GM21717 (cell line): ENCODE measurements at regions not wholly inside any gene's neighbourhood (a gene's known extent, or its start where the extent isn't known, plus 50 kb on each side); places are given as distances from the start of the nearest gene placed in this dataset.
"Not testable (repeated sequence)": the region's sequence is repeated elsewhere in the genome, so short reads cannot be mapped to it uniquely, and the experiment has no call there.

ENCODE experiments used
- ATAC-seq: cut with Tn5 transposase; IDR thresholded peaks from one replicate; pipeline ENCODE4 v1.9.1; 2021; ENCODE audit warnings: mild to moderate bottlenecking, moderate library complexity; ENCODE audit not compliant: unreplicated experiment

DNA sequence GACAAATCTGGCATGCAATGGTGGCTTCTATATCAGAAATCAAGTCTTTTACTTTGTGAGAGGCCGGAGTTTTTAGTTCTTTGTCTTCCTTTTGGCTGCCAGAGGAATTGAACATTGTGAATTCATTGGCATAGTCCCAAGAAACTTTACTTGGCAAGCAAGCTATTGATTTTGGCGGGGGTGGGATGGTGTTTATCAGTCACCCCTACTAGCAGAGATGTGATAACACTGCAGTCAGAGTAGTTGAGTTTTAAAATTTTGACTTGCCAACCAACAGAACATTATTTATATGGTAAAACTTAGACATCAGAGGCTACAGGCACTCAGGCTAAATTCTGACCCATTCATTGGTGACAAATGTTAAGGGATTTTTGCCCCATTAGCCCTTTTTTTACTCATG, 129.7 kb downstream of the FAM72C start:
- ATAC-seq: not testable (repeated sequence)

DNA sequence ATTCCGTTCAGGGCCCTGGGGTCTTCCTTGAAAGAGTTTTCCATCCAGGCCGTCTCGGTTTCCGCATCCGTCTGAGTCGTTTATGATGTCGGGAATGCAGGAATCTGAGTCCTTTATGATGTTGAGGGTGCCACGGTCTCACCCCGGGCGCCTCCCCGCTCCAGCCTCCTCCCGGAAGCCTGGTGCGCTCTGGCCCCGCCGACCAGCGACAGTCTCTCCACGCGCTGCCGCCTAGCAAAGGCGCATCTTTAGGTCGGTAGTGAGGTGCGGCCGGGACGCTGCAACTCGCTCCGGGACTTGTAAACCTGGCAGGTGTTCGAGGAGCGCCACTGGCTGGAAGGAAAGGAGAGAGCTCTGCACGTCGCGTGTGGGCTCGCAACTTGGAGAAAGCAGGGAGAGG, 132.6 kb downstream of the FAM72C start:
- not testable (repeated sequence) for ATAC-seq

DNA sequence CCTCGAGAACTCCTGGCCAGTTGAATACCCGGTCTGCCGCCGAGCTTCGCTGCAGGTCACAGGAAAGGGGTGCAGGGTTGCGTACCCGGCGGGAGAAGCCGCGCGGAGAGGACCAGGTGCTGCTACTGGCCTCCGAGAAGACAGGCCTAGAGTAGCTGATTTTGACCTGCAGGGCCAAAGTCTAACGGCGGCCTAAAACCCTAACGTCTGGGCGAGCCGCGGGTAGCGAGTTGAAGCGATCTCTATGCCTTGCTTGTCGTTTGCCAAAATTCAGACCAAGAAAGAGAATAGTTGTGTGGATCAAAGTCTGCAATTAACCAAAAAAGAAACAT, 133.2 kb downstream of the FAM72C start:
- not testable (repeated sequence) for ATAC-seq

DNA sequence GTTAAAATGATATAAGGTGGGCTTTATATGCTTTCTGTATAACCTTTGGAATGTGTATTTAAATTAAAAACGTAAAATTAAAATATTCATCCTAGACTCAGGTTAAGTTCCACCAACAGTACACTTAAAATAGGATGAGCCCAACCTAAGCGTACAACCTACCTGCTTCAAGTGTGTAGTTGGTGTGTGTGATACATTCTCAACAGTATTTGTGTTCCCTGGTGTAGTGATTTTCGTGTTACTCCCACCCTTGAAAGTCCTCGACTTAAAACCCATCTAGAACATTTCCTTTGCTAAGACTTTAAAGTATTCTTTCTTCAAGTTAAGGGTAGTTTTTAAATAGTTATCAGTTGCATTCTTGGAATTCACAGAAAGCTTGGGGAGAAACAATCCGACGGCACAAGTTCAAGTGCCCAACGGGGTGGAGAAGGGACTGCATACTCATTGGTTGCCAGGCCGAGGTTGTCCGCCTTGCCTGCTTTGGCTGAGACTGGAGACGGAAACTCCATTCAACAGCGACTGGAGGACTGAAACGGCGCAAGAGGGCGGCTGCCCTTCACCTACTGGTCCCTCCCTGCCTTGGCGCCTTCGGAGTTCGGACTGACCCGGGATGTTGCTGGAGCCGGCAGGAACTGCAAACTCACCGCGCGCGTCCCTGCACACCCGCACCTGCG, 133.7 kb downstream of the FAM72C start:
- not testable (repeated sequence) for ATAC-seq

DNA sequence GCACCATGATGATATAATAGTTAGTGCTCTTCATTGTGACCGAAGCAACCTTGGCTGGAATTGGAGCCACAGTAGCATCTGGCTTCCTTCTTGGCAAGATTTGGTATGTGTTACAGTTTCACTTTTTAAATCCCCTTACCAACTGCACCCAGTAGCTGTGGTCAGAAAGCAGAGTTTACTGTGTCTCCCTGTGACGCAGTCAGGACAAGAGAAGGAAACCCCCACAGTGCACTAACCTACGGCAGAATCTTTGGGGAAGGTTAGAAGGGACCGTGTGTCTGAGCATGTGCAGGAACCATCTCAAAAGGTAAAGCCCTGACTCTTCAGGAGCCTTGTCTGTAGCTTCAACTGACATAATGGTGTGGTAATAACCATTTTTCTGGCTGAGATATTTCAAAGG, 138.4 kb downstream of the FAM72C start:
- not testable (repeated sequence) for ATAC-seq

DNA sequence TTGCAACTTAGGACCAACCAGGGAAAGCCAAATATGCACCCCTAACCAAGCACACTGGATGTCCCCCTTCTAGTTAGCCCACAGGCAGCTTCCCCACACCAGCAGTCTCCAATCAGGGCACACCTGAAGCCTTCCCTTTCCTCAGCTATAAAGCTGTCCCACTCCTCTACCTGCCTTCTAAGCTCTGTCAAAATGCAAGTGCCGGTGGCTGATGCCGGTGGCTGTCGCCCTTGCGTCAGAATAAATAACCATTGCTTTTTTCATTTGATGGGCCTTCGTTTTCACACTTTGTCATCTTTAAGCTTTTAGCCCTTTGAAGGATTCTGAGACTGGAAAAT, 139.4 kb downstream of the FAM72C start:
- ATAC-seq: not testable (repeated sequence)

DNA sequence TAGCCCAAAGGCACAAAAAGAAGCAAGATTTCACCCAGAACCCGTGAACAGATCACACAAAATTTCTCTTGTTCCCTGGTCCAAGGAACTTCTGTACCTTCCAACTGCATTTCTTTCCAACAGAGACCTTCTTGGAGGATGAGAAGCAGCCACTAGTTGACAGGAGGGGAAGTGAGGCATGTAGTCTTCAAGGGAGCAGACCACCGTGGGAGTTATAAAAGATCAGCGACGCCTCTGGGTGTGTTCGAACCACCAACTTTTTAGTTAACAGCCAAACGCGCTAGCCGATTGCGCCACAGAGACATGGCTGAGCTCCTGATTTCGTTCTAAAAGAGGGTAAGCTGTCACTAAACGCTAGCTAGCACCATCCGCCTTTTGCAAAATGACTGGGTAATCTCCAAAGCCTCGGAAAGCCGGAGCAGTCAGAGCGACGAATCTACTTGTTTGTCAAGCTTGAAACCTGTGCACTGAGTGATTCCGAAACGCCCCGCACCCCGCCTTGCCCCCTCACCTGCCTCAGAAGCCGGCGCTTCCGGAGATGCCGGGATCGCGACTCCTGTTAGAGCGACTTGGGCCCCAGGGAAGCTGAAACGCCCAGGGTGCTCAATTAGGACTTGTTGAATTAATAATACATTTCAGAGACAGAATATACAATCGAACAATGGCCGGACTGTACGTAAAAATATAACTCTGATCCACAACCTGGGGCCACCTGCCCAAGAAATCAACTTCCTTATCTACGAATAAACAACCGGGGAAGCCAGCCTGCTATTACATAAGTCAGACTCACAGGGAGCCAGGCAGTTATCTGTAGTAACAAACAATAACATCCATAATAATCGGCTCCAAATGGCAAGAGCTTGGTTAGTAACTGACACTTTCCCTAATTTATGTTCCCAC, 140.1 kb downstream of the FAM72C start:
- not testable (repeated sequence) for ATAC-seq

DNA sequence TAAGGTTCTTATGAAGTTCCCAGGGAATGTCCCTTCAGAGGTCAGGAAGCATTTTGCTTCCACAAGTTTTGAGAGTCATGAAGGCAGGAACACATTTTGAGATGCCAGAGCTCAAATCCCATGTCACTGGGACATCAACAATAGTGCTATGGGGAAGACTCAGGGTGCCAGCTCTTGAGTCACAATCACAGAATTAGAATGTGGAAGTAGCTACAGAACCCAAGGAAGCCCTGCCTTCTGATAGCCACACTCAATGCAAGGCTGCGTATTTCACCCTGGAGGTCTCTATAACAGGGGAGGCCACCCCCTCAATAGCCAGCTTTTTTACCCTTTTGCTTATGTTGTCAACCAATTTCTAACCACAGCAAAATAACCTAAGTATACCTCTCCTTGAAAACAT, 145.6 kb downstream of the FAM72C start:
- not testable (repeated sequence) for ATAC-seq

DNA sequence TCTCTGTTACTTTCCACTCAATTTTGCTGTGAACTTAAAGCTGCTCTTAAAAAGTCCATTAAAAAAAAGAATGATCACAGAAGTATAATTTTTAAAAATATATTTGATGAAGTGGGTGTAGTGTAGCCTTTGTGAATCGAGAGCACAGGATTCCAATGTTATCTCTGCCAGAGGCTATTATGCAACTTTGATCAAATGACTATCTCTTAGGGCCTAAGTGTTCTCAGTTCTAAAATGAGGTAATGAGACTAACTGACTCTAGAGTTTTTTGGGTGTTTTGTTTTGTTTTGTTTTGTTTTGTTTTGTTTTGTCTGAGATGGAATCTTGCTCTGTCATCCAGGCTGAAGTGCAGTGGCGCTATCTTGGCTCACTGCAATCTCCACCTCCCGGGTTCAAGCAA, 147.5 kb downstream of the FAM72C start:
- not testable (repeated sequence) for ATAC-seq

DNA sequence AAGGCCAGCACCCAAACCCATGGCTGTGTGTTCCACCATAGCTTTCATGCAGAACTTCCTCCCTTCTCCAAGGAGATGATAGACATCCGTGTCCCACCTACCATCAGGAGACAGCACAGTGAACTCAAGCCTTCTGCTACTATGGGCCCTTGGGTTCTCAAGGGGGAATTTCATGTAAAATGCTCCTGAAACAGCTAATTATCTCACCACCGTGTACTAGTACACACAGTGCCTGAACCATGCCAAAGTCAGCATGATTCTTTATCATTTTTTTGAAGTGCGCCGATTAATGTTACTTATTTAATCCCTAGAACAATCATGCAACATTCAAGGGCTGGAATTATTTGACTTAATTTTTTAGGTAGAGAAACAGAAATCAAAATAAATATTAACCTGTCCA, 151.7 kb downstream of the FAM72C start:
- not testable (repeated sequence) for ATAC-seq

DNA sequence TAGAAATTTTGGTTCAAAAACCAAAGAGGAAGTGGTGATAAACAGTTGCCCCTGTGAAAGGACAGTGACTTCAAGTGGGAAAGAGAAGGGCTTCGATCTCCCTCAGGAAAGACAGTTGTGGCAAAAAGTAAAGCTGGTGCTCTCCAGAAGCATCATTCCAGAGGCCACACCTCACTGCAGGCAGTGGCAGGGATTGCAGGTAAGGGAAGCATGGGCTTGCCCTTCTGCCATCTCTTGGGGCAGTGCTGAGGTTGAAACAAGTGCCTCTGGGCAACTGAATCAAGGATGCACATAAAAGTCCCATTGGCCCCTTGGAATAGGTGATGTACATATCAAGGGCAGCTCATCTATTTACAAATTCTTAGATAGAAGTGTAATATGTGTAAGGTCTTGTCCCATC, 155.4 kb downstream of the FAM72C start:
- ATAC-seq: not testable (repeated sequence)

DNA sequence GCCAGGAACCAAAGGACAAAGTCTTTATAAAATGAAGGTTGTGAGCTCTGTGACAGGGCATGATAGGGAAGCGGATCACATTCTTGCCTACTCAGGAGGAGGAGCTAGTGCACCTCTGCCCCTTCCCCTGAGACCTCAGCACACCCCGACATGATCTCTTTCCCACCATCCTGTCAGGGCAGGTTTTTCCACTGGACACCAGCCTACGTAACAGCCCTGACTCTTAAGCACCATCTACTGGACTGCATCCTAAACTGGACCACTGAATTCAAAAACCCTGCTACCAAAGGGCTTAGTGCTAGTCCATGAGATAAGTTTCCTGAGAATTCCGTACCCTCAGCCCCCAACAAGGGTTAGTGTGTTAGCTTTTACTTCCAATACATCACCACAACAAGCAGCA, 166.4 kb downstream of the FAM72C start:
- ATAC-seq: not testable (repeated sequence)

DNA sequence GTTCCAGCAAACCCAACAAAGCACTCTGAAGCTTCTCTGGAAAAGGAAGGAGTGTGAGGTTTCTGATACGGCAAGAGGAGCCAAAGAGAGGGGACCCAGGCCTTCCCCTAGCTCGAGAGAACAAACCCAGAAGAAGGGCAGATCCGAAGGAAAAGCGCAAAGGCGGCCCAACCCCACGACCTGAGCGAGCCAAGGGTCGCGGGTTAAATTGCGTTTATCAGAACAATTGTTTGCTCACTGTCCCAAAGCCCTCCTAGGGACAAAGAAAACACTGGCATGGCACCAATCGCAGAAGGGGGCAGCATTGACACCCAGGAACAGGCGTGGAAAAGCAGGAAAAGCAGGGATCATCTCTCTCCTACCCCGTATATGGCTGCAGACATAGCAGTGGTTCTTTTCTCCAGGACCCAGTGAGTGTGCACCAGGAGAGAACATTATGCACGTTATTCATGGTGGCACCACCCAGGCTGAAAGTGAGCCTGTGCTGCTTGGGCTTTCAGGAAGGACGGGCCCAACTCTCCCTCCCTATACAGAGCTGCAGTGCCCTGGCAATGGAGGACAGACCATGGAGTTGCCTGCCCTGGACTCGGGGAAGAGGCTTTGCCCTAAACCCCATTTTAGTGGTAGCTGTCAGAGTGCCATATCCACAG, 167.0 kb downstream of the FAM72C start:
- ATAC-seq: not testable (repeated sequence)

DNA sequence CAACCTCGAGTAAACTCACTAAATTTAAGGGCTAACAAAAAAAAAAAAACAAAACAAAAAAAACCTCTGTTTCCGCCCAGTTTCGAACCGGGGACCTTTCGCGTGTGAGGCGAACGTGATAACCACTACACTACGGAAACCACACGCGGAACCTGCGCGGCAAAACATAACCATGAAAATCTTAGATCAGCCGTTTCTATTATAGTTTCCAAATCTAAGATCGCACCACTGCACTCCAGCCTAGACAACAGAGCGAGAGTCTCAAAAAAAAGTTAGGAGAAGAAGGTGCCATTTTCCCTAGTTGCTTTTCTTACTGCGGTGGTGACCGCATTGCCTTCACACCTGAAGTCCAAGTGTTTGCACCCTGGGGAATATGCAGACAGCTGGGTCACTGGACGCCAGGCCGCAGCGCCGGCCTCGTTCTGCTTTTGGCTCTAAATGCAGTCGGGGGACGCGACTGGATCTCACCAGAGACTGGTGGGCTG, 167.8 kb downstream of the FAM72C start:
- not testable (repeated sequence) for ATAC-seq

DNA sequence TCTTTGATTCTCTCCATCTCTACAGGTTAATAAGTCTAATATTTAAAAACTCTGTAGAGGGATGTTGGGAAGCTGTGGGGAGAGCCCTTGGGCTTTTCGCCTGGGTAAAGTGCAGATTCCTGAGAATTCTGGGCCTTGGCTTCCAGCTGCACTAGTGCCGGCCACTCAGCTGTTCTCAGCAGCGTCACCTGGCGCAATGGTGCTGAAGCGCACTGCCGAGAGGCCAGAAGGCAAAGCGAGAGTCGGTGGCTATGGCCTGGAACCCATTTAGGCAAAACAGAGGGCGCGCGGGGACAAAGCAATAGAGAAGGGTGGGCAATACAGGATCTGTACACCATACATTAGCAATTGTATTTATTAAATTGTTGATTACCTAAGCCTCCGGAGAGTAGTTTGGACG, 168.7 kb downstream of the FAM72C start:
- not testable (repeated sequence) for ATAC-seq

DNA sequence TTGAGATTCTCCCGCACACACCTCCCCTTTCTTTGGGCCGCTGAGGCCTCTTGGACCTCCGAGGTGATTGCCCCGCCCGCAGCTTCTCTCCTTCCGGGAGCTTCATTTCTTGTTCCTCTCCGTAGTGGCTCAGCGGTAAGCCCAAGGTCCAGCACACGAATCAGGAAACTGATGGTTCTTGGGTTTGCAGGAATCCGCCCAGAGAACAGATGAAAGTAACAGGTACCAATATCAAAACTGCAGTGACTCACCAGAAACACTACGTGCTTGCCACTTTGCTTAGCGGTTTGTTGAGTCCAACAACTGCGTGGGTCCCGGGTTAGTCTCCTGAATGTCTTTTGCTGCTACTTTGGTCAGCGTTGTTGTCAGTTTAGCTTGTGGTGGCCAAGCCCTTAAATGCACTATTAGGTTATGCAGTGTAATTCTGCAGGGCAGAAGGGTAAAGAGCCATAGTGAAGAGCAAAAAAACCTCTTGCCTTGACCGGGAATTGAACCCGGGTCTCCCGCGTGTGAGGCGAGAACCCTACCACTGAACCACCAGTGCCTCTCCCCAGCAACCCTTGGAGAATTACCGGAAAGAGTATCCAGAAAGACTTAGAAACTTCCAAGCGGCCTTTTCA, 172.1 kb downstream of the FAM72C start:
- not testable (repeated sequence) for ATAC-seq

DNA sequence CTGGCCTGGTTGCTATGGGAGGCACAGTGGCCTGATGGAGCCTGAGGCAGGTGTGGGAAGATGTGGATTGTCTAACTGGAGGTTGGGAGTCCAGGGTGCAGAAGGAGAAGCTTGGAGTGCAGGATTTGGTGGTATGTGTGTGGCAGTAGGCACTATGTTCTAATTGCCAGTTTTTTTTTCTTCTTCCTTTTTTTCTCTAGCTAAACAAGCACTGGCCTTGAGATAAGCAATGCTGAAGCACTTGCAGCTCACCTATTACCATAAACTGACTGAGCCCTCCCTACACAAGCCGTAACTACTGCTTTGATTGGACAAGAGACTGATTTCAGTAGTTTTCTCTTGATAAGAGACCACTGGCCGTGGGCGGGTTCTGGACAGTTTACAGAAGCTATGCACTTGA, 175.4 kb downstream of the FAM72C start:
- ATAC-seq: not testable (repeated sequence)

DNA sequence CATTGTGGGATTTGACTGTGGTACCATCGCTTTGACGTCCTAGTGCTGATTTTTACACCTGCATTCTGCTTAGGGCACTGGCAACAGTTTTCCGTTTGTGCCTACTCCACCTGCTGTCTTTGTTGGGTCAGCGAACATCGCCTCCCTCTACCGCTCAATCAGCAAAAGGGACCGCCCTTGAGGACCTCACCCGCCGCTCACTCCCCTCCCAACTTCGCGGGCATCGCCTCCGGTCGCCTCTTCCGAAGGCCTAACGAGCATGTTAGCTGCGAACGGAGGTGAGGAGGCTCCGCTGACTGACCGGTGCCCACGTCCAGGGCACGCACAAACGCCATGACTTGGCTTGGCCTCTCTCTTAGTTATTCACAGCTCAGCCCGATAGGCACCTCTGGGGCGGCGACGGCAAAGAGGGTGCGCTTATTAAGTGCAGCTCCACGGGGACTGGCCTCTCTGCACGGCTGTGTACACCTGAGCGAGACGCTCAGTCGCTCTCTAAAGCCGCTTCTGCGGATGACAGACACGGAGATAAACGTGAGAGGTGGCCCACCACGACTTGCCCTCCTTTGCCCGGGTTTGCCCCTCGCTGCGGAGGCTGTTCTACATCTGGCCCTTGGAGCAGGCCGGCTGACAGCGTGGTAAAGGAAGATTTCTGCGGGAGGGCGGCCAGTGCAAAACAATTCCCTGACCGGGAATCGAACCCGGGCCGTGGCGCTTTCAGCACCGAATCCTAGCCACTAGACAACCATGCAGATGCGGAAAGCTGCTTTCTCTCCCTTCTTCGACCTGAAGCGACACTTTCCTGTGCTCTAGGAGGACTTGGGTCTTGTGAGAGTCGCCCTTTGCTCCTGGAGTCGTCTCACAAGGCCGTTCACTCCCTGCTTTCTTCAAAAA, 179.5 kb downstream of the FAM72C start:
- not testable (repeated sequence) for ATAC-seq

DNA sequence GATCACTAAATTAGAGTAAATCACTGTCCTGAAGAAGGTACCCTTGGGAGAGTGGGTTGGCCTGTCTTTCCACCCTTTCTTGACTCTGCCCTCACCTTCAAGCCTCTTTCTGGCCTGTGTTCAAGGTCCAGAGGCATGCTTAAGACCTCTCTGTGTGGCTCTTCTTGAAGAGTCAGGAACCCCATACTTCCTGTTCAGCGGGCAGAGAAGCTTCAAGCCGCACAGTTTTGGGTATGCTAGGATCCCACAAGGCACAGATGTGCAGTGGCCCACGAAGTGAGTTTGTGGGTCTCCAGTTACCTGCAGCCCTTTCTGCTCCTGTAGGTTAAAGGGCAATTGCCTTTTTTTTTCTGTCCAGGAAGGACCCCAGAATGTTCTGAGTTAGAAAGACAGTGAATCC, 185.4 kb downstream of the FAM72C start:
- not testable (repeated sequence) for ATAC-seq

DNA sequence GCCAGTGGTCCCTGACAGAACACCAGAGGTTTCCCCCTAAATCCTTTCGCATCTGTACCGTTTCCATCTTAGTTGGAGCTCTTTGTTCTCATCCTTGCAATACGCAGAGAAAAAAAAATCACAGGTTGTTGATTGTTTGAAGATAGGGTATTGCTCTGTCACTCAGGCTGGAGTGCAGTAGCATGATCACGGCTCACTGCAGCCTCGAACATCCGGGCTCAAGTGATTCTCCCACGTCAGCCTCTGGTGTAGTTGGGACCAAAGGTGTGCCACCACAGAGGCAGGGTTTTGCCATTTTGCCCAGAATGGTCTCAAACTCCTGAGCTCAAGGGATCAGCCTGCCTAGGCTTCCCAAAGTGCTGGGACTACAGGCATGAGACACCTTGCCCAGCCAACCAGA, 185.9 kb downstream of the FAM72C start:
- ATAC-seq: not testable (repeated sequence)
